HFF-Myc (cell line): ENCODE measurements at regions not wholly inside any gene's neighbourhood (a gene's known extent, or its start where the extent isn't known, plus 50 kb on each side); places are given as distances from the start of the nearest gene placed in this dataset.
"Not testable (repeated sequence)": the region's sequence is repeated elsewhere in the genome, so short reads cannot be mapped to it uniquely, and the experiment has no call there.

Experiments used
- DNase-seq: peaks from one replicate; pipeline ENCODE4 v3.0.0-alpha.2; 2011; ENCODE audit warnings: low read depth; ENCODE audit errors: extremely low read depth
- H3K4me3 ChIP-seq: replicated peaks from 2 replicates; pipeline ENCODE4 v1.5.1; 2011; ENCODE audit warnings: low read depth, mild to moderate bottlenecking, control low read depth, low read length
- TF ChIP-seq, protein P1 (sequence below): IDR thresholded peaks from 2 replicates; pipeline ENCODE4 v1.5.1; 2012; ENCODE audit warnings: mild to moderate bottlenecking, low read depth, low read length, control low read depth; ENCODE audit errors: missing control alignments

- TF ChIP-seq, protein P1, sequence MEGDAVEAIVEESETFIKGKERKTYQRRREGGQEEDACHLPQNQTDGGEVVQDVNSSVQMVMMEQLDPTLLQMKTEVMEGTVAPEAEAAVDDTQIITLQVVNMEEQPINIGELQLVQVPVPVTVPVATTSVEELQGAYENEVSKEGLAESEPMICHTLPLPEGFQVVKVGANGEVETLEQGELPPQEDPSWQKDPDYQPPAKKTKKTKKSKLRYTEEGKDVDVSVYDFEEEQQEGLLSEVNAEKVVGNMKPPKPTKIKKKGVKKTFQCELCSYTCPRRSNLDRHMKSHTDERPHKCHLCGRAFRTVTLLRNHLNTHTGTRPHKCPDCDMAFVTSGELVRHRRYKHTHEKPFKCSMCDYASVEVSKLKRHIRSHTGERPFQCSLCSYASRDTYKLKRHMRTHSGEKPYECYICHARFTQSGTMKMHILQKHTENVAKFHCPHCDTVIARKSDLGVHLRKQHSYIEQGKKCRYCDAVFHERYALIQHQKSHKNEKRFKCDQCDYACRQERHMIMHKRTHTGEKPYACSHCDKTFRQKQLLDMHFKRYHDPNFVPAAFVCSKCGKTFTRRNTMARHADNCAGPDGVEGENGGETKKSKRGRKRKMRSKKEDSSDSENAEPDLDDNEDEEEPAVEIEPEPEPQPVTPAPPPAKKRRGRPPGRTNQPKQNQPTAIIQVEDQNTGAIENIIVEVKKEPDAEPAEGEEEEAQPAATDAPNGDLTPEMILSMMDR, result no peak
- H3K4me3 ChIP-seq, result no peak overlapping the region
- peak; percentile 11 for DNase-seq
Observed at GRCh38 chr14:54010981-54011380, 54.4 kb upstream of the BMP4 start.

GRCh38 chr14:54023027-54023426 lies 66.4 kb upstream of the BMP4 start:
- H3K4me3 ChIP-seq, result no peak overlapping the region
- DNase-seq, result no peak

GRCh38 chr14:54025661-54026060 lies 69.0 kb upstream of the BMP4 start:
- DNase-seq, result no peak

More at GRCh38 chr14:54023027-54023426, 66.4 kb upstream of the BMP4 start:
- TF ChIP-seq, protein P1, result no peak

GRCh38 chr14:54026671-54027070 lies 70.0 kb upstream of the BMP4 start:
- no peak overlapping the region for H3K4me3 ChIP-seq
- no peak for DNase-seq
- TF ChIP-seq, protein P1, result no peak

More at GRCh38 chr14:54025661-54026060, 69.0 kb upstream of the BMP4 start:
- no peak overlapping the region for H3K4me3 ChIP-seq
- TF ChIP-seq, protein P1, result peak; percentile 35

DNA sequence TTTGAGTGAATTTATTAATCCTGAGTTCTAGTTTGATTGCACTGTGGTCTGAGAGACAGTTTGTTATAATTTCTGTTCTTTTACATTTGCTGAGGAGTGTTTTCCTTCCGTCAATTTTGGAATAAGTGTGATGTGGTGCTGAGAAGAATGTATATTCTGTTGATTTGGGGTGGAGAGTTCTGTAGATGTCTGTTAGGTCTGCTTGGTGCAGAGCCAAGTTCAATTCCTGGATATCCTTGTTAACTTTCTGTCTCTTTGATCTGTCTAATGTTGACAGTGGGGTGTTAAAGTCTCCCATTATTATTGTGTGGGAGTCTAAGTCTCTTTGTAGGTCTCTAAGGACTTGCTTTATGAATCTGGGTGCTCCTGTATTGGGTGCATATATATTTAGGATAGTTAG lies 74.4 kb upstream of the BMP4 start:
- H3K4me3 ChIP-seq, DNase-seq: not testable (repeated sequence)

- not testable (repeated sequence) for H3K4me3 ChIP-seq, DNase-seq
Observed at GRCh38 chr14:54033285-54033684, 76.7 kb upstream of the BMP4 start.

GRCh38 chr14:54038724-54039123 lies 82.1 kb upstream of the BMP4 start:
- no peak overlapping the region for H3K4me3 ChIP-seq
- TF ChIP-seq, protein P1, result no peak
- no peak for DNase-seq

GRCh38 chr14:54039311-54039710 lies 82.7 kb upstream of the BMP4 start:
- TF ChIP-seq, protein P1, result no peak
- no peak for DNase-seq
- no peak overlapping the region for H3K4me3 ChIP-seq
